ENCODE measurements at regions not wholly inside any gene's neighbourhood (a gene's known extent, or its start where the extent isn't known, plus 50 kb on each side); places are given as distances from the start of the nearest gene placed in this dataset.

- DNase-seq (ENCODE audit: extremely low read depth, low read depth), result no peak
- TF ChIP-seq CTCF (IDR thresholded peaks at IDR 0.05; ENCODE audit: low read depth, low read length, missing control alignments), result no peak
- H3K4me3 ChIP-seq (replicated peaks; ENCODE audit: low read depth, low read length), result no peak overlapping the region
These were observed 379.7 kb upstream of the DAB1 start for GRCh38 chr1:57803586-57803985.

- no peak for TF ChIP-seq CTCF (IDR thresholded peaks at IDR 0.05; ENCODE audit: low read depth, low read length, missing control alignments)
- no peak for DNase-seq (ENCODE audit: extremely low read depth, low read depth)
These were observed 376.5 kb upstream of the DAB1 start for GRCh38 chr1:57800376-57800775.

DNA sequence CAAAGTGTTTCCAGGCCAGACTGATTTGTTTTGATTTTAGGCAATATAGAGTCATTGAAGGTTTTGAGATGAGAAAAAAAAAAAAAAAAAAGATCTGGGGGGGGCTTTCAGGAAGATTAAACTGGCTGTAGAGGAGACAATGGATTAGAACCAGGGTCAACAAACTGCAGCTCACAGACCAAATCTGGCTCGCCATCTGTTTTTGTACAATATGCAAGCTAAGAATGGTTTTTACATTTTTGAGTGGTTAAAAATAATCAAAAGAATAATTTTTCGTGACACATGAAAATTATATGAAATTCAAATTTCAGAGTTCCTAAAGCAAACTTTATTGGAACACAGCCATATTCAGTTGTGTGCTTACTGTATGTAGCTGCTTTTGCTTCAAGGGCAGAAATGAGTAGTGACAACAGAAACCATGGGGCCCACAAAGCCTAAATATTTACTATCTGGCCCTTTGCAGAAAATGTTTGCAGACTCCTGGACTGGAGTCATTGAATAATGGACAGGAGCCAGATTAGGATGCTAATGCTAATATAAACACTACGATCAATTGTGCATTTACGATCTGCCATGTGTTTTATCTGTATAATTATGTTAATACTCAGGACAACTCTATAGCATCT is 375.7 kb upstream of the DAB1 start:
- no peak for DNase-seq (ENCODE audit: extremely low read depth, low read depth)
- no peak for TF ChIP-seq CTCF (IDR thresholded peaks at IDR 0.05; ENCODE audit: low read depth, low read length, missing control alignments)
- H3K4me3 ChIP-seq (replicated peaks; ENCODE audit: low read depth, low read length), result no peak overlapping the region

More at GRCh38 chr1:57800376-57800775, 376.5 kb upstream of the DAB1 start:
- H3K4me3 ChIP-seq (replicated peaks; ENCODE audit: low read depth, low read length), result no peak overlapping the region

- no peak for TF ChIP-seq CTCF (IDR thresholded peaks at IDR 0.05; ENCODE audit: low read depth, low read length, missing control alignments)
- DNase-seq (ENCODE audit: extremely low read depth, low read depth), result no peak
- H3K4me3 ChIP-seq (replicated peaks; ENCODE audit: low read depth, low read length), result no peak overlapping the region
These were observed 374.7 kb upstream of the DAB1 start for GRCh38 chr1:57798543-57798942.

GRCh38 chr1:57797084-57797483 is 373.2 kb upstream of the DAB1 start:
- TF ChIP-seq CTCF (IDR thresholded peaks at IDR 0.05; ENCODE audit: low read depth, low read length, missing control alignments), result no peak
- DNase-seq (ENCODE audit: extremely low read depth, low read depth), result no peak
- H3K4me3 ChIP-seq (replicated peaks; ENCODE audit: low read depth, low read length), result no peak overlapping the region

DNA sequence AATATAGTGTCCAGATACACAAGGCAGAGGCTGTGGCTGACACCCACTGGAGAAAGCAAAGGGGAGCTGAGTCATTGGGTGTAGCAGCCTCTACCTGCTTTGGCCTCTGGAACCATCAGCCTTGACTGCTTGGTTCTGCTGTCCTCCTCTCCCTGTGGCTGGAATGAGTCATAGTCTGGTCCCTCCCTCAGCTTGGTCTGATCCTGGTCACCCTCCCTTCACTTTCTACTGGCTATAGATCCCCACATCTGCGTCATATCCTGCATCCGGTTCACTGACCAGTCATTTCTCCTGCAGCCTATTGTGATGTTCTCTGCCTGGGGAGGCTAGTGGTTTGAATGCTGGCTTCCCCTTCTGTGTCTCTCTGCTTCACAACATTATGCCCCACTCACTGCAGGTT is 372.8 kb upstream of the DAB1 start:
- no peak for TF ChIP-seq CTCF (IDR thresholded peaks at IDR 0.05; ENCODE audit: low read depth, low read length, missing control alignments)
- no peak overlapping the region for H3K4me3 ChIP-seq (replicated peaks; ENCODE audit: low read depth, low read length)
- DNase-seq (ENCODE audit: extremely low read depth, low read depth), result peak; percentile 20

DNA sequence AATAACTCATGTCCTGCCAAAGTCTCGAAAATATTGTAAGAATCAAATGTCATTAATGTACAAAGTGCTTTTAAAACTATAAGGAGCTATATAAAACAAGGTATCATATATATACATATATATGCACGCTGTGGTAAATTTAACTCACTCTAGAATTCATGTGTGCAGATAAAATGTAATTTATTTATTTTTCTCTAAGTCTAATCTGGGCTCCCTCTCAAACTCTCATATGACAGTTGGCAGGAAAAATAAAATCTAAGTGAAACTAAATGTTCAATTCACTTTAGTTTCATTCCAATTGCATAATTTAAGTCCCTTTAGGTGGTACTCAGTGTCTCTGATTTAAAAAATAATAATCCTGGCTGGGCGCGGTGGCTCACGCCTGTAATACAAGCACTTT is 372.0 kb upstream of the DAB1 start:
- no peak for DNase-seq (ENCODE audit: extremely low read depth, low read depth)
- H3K4me3 ChIP-seq (replicated peaks; ENCODE audit: low read depth, low read length), result no peak overlapping the region
- TF ChIP-seq CTCF (IDR thresholded peaks at IDR 0.05; ENCODE audit: low read depth, low read length, missing control alignments), result no peak

Measured in HFF-Myc (cell line).